H9 (cell line): ENCODE measurements at regions not wholly inside any gene's neighbourhood (a gene's known extent, or its start where the extent isn't known, plus 50 kb on each side); places are given as distances from the start of the nearest gene placed in this dataset.
"Not testable (repeated sequence)": the region's sequence is repeated elsewhere in the genome, so short reads cannot be mapped to it uniquely, and the experiment has no call there.

Experiments
- DNase-seq: peaks from one replicate; pipeline ENCODE4 v3.0.0-alpha.2; 2017
- H2AFZ ChIP-seq: one replicate; pipeline ENCODE4 v1.6.1; 2013; ENCODE audit warnings: mild to moderate bottlenecking, low read length, control low read depth, moderate library complexity
- H2AK5ac ChIP-seq: 2 replicates; pipeline ENCODE4 v1.6.1; 2013; ENCODE audit warnings: low read length, control low read depth, mixed read lengths; ENCODE audit not compliant: insufficient read length
- H2BK120ac ChIP-seq: one replicate; pipeline ENCODE4 v1.6.1; 2013; ENCODE audit warnings: low read depth, mild to moderate bottlenecking, low read length, control low read depth, inconsistent platforms; ENCODE audit not compliant: poor library complexity, severe bottlenecking
- H2BK12ac ChIP-seq: 2 replicates; pipeline ENCODE4 v1.6.1; 2013; ENCODE audit warnings: low read length, control low read depth, mixed read lengths, low read depth; ENCODE audit not compliant: insufficient read length
- H2BK15ac ChIP-seq: 2 replicates; pipeline ENCODE4 v1.6.1; 2013; ENCODE audit warnings: low read depth, low read length, control low read depth
- H2BK20ac ChIP-seq: one replicate; pipeline ENCODE4 v1.6.1; 2013; ENCODE audit warnings: low read depth, mild to moderate bottlenecking, low read length, control low read depth, inconsistent platforms; ENCODE audit not compliant: poor library complexity, severe bottlenecking
- H2BK5ac ChIP-seq: 2 replicates; pipeline ENCODE4 v1.6.1; 2013; ENCODE audit warnings: low read length, control low read depth, mixed read lengths; ENCODE audit not compliant: insufficient read length
- H3K14ac ChIP-seq: 2 replicates; pipeline ENCODE4 v1.6.1; 2013; ENCODE audit warnings: low read length, control low read depth; ENCODE audit not compliant: insufficient read depth
- H3K18ac ChIP-seq: 2 replicates; pipeline ENCODE4 v1.6.1; 2013; ENCODE audit warnings: low read depth, mild to moderate bottlenecking, mixed read lengths, low read length, control low read depth; ENCODE audit not compliant: insufficient read length
- H3K23ac ChIP-seq: 2 replicates; pipeline ENCODE4 v1.6.1; 2013; ENCODE audit warnings: low read length, control low read depth, mixed read lengths, low read depth; ENCODE audit not compliant: insufficient read length
- H3K23me2 ChIP-seq: 2 replicates; pipeline ENCODE4 v1.6.1; 2013; ENCODE audit warnings: low read depth, mild to moderate bottlenecking, mixed read lengths, low read length, control low read depth; ENCODE audit not compliant: insufficient read length, poor library complexity, severe bottlenecking
- H3K27ac ChIP-seq: 2 replicates; pipeline ENCODE4 v1.5.1; 2013; ENCODE audit warnings: low read length, control low read depth, mixed read lengths, low read depth; ENCODE audit not compliant: insufficient read length
- H3K27me3 ChIP-seq: 2 replicates; pipeline ENCODE4 v1.6.1; 2013; ENCODE audit warnings: low read length, control low read depth, inconsistent platforms; ENCODE audit not compliant: insufficient read depth
- H3K4ac ChIP-seq: 2 replicates; pipeline ENCODE4 v1.6.1; 2013; ENCODE audit warnings: low read depth, mild to moderate bottlenecking, control low read depth, inconsistent platforms, low read length, moderate library complexity
- H3K4me1 ChIP-seq: 2 replicates; pipeline ENCODE4 v1.6.1; 2013; ENCODE audit warnings: low read length, control low read depth, inconsistent platforms; ENCODE audit not compliant: insufficient read depth
- H3K4me2 ChIP-seq: 2 replicates; pipeline ENCODE4 v1.6.1; 2013; ENCODE audit warnings: low read length, control low read depth, mixed read lengths; ENCODE audit not compliant: insufficient read length, insufficient read depth
- H3K56ac ChIP-seq: 2 replicates; pipeline ENCODE4 v1.6.1; 2013; ENCODE audit warnings: low read depth, mild to moderate bottlenecking, mixed read lengths, low read length, control low read depth; ENCODE audit not compliant: insufficient read length
- H3K79me1 ChIP-seq: 2 replicates; pipeline ENCODE4 v1.6.1; 2013; ENCODE audit warnings: low read depth, mild to moderate bottlenecking, moderate library complexity, low read length, control low read depth, inconsistent platforms; ENCODE audit not compliant: insufficient read depth, poor library complexity, severe bottlenecking
- H3K79me2 ChIP-seq: 2 replicates; pipeline ENCODE4 v1.6.1; 2013; ENCODE audit warnings: low read length, control low read depth, inconsistent platforms; ENCODE audit not compliant: insufficient read depth
- H3K9ac ChIP-seq: 2 replicates; pipeline ENCODE4 v1.6.1; 2013; ENCODE audit warnings: low read length, control low read depth, mixed read lengths; ENCODE audit not compliant: insufficient read length; ENCODE audit errors: extremely low read depth
- H3K9me3 ChIP-seq: one replicate; pipeline ENCODE4 v1.6.1; 2013; ENCODE audit warnings: low read depth, low read length, inconsistent platforms; ENCODE audit not compliant: control insufficient read depth
- H3T11ph ChIP-seq: one replicate; pipeline ENCODE4 v1.6.1; 2013; ENCODE audit warnings: mild to moderate bottlenecking, low read length, control low read depth, inconsistent platforms
- H4K20me1 ChIP-seq: one replicate; pipeline ENCODE4 v1.6.1; 2013; ENCODE audit not compliant: control insufficient read depth, insufficient read length, insufficient read depth
- H4K5ac ChIP-seq: 2 replicates; pipeline ENCODE4 v1.6.1; 2013; ENCODE audit warnings: low read depth, mild to moderate bottlenecking, mixed read lengths, low read length, control low read depth; ENCODE audit not compliant: insufficient read length
- H4K8ac ChIP-seq: replicated peaks from 2 replicates; pipeline ENCODE4 v1.6.1; 2013; ENCODE audit warnings: low read length, control low read depth, mixed read lengths, low read depth; ENCODE audit not compliant: insufficient read length
- H4K91ac ChIP-seq: 2 replicates; pipeline ENCODE4 v1.6.1; 2013; ENCODE audit warnings: low read depth, mild to moderate bottlenecking, moderate library complexity, mixed read lengths, low read length, control low read depth; ENCODE audit not compliant: insufficient read length
- H3K27ac Mint-ChIP-seq, 3 experiments: 2 replicates in 2 of 3; 3 replicates in 1 of 3; pipeline ENCODE4 v1.8.0; 2020 to 2021; ENCODE audit warnings: mixed read lengths in 3 of 3, mild to moderate bottlenecking in 1 of 3, moderate library complexity in 1 of 3
- H3K27me3 Mint-ChIP-seq: 2 replicates; pipeline ENCODE4 v1.8.0; 2021; ENCODE audit warnings: low read depth, mild to moderate bottlenecking, moderate library complexity, mixed read lengths
- H3K36me3 Mint-ChIP-seq, 3 experiments: 2 replicates in 2 of 3; 3 replicates in 1 of 3; pipeline ENCODE4 v1.8.0; 2020 to 2021; ENCODE audit warnings: low read depth in 3 of 3, mixed read lengths in 3 of 3; ENCODE audit not compliant: insufficient read depth in 1 of 3
- H3K4me1 Mint-ChIP-seq, 2 experiments: 2 replicates each; pipeline ENCODE4 v1.8.0; 2020; ENCODE audit warnings: mixed read lengths in 2 of 2
- H3K4me3 Mint-ChIP-seq, 2 experiments: 2 replicates in 1 of 2; 3 replicates in 1 of 2; pipeline ENCODE4 v1.8.0; 2020 to 2021; ENCODE audit warnings: mild to moderate bottlenecking in 2 of 2, mixed read lengths in 2 of 2, moderate library complexity in 1 of 2
- H3K9me3 Mint-ChIP-seq, 2 experiments: 2 replicates in 1 of 2; 3 replicates in 1 of 2; pipeline ENCODE4 v1.8.0; 2020; ENCODE audit warnings: mild to moderate bottlenecking in 2 of 2, mixed read lengths in 2 of 2, moderate library complexity in 1 of 2
- WGBS: extraction: QIAGEN DNeasy Blood & Tissue Kit; methylation state at CpG from one replicate; pipeline ENCODE4 v1.1.7; 2013; ENCODE audit warnings: missing lambda C conversion rate, low lambda C conversion rate, mixed read lengths; ENCODE audit not compliant: insufficient read length; ENCODE audit errors: extremely low coverage; 5-methylcytosine and 5-hydroxymethylcytosine counted together

DNA sequence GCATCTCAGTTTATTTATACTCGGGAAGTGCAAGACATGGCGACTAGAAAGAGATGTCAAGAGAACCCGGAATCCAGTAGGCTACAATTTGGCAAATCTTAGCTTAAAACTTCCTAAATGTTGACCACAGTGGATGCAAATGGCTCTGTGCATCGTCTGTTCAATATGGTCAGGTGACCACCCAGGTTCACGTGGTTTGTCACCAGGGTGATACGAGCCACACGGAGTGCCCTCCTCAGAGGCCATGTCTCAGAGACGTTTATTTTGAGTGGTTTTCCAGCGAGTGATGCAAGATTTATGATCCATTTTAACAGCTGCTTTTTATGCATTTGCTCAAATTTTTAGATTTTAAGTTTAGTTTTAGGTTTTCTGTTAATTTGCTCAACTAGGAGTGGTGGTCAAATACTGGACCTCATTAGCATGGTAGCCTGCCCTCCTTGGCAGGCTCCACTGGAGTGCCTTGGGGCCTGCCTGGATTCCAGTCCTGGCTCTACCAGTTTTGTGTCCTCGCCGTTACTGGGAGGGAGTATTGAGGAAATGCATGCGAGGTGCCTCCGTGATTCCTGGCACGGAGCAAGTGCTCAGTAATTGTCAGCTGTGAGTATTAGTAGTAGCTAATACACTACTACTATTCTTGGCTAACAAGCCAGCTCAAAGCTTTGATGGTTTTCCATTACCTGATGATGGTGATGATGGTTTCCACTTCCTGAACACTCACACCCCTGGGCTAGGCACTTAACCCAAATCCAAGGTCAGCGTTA lies 53.9 kb upstream of the APOD start:
- H4K91ac ChIP-seq, H3T11ph ChIP-seq, H3K79me2 ChIP-seq, H2BK15ac ChIP-seq, H3K4me1 Mint-ChIP-seq, H3K18ac ChIP-seq, H3K27ac Mint-ChIP-seq, H3K9me3 ChIP-seq, H2BK5ac ChIP-seq, H3K14ac ChIP-seq, H3K9me3 Mint-ChIP-seq, H3K27ac ChIP-seq, H3K56ac ChIP-seq, DNase-seq, H4K20me1 ChIP-seq, H4K5ac ChIP-seq, H2BK12ac ChIP-seq, H3K9ac ChIP-seq, H2BK20ac ChIP-seq, H2BK120ac ChIP-seq, H4K8ac ChIP-seq, H3K23me2 ChIP-seq, H3K4ac ChIP-seq, H3K4me1 ChIP-seq, H2AFZ ChIP-seq, H3K27me3 ChIP-seq, H3K79me1 ChIP-seq, H2AK5ac ChIP-seq, H3K4me2 ChIP-seq, H3K27me3 Mint-ChIP-seq, H3K23ac ChIP-seq: not testable (repeated sequence)
- Mint-ChIP-seq H3K36me3 (peaks cover 2 to 10% (median 5%) of the 10 kb centered on the region in 3 experiments; a peak in 5 of 7 replicates), H3K4me3 (peak overlapping the region in 1 of 2 experiments; percentile 31; a peak in 1 of 5 replicates)
- no CpG with 5 or more reads among the region's 15 CpGs for WGBS

- H3K56ac ChIP-seq, H4K20me1 ChIP-seq, H3K27me3 ChIP-seq, H2BK5ac ChIP-seq, H2AK5ac ChIP-seq, H2BK15ac ChIP-seq, H3K14ac ChIP-seq, H3K23ac ChIP-seq, H3K4me2 ChIP-seq, H3K9me3 ChIP-seq, H3K36me3 Mint-ChIP-seq, H3K4me1 Mint-ChIP-seq, H3T11ph ChIP-seq, H3K27ac Mint-ChIP-seq, DNase-seq, H2AFZ ChIP-seq, H3K9ac ChIP-seq, H3K27me3 Mint-ChIP-seq, H3K79me2 ChIP-seq, H3K4ac ChIP-seq, H3K27ac ChIP-seq, H4K91ac ChIP-seq, H3K18ac ChIP-seq, H4K5ac ChIP-seq, H3K4me1 ChIP-seq, H2BK20ac ChIP-seq, H3K79me1 ChIP-seq, H2BK120ac ChIP-seq, H3K9me3 Mint-ChIP-seq, H4K8ac ChIP-seq, H3K23me2 ChIP-seq, H2BK12ac ChIP-seq: not testable (repeated sequence)
- WGBS, result no CpG with 5 or more reads among the region's 7 CpGs
- peak overlapping the region in 1 of 2 experiments; percentile 31; a peak in 2 of 5 replicates for H3K4me3 Mint-ChIP-seq
Observed at GRCh38 chr3:195637011-195637410, 53.3 kb upstream of the APOD start.
